SK-MEL-5 (cell line): ENCODE measurements at regions not wholly inside any gene's neighbourhood (a gene's known extent, or its start where the extent isn't known, plus 50 kb on each side); places are given as distances from the start of the nearest gene placed in this dataset.
A peak's percentile ranks its signal among the peaks of the same experiment; 100 is the strongest.

Source experiments
- DNase-seq: peaks from one replicate; pipeline ENCODE4 v3.0.0-alpha.2; 2016; ENCODE audit warnings: low read depth, low spot score
- in situ Hi-C: cut with HindIII; loops from 2 replicates; pipeline ENCODE4 v1.10.0; 2016; ENCODE audit warnings: low sequenced_read_pairs, high pct_unique_total_duplicates, low pct_unique_long_range_greater_than_20kb

- DNase-seq, result no peak
- in situ Hi-C loops, result no loop called here
Measured at GRCh38 chr14:51540364-51540763, 111.3 kb upstream of the FRMD6 start.

DNA sequence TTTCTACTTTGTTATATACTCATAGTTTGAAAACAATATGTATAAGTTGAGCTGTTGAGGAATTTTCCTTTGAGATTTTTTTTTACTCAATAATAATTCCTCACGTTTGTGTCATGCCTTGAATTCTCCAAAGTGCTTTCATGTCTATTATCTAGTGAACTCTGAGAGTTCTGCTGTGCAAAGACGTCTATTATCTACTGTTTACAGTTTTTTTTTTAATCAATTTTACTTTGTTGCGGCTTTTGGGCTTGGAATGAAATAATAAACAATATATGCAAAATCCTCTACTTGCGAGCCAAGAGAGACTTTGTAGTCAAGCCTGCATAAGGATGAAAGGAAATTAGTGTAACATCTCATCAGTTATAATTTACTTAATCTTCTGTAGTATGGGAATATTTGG lies 107.2 kb upstream of the FRMD6 start:
- DNase-seq, result no peak

GRCh38 chr14:51544901-51545300 lies 106.8 kb upstream of the FRMD6 start:
- in situ Hi-C loops, result no loop called here

More for the DNA sequence above, 107.2 kb upstream of the FRMD6 start:
- in situ Hi-C loops, result no loop called here

DNA sequence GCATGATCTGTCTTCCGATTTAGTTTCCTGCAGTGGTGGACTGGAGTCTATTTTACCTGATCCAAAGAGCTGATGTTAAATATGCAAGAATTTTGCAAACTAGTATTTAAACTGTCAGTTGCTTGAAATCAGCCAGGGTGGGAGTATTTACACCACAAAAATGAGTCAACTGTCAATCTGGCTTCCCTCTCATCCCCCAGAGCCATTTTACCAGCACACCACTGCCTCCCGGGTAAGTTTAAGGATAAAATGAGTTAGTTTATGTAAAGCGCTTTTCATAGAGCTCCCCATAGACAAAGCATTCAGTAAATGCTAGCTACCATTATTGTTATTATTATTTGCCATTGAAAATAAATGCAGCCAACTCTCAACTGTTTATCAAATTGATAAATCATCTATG lies 106.3 kb upstream of the FRMD6 start:
- no peak for DNase-seq
- in situ Hi-C loops, result no loop called here

More at GRCh38 chr14:51544901-51545300, 106.8 kb upstream of the FRMD6 start:
- no peak for DNase-seq

- in situ Hi-C loops, result no loop called here
- DNase-seq, result no peak
Measured at GRCh38 chr14:51546099-51546498, 105.6 kb upstream of the FRMD6 start.

- in situ Hi-C loops, result no loop called here
- peak; percentile 26 for DNase-seq
Measured at GRCh38 chr14:51546603-51547258, 105.0 kb upstream of the FRMD6 start.

GRCh38 chr14:51547260-51547659 lies 104.5 kb upstream of the FRMD6 start:
- peak; percentile 54 for DNase-seq
- in situ Hi-C loops, result no loop called here

- in situ Hi-C loops, result no loop called here
- DNase-seq, result no peak
Measured at GRCh38 chr14:51547701-51548100, 104.0 kb upstream of the FRMD6 start.

DNA sequence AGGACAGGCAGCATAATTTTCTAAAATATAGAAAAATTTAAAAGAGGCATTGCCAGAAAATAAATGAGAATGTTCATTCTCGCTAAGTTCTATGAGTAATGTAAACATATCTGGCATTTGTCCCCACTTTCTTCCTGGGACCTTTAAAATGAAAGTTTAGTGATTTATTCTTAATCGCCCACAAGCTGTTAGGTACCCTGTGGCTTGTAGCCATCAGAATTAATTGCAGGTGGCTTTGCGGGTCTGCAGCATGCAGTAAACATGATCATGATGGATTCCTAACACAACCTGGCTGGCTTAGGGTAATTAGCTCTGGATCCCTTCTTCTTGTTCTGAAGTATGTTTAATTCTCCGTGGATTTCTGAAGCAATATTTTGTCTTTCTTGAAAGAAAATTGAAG lies 103.5 kb upstream of the FRMD6 start:
- in situ Hi-C loops, result no loop called here
- no peak for DNase-seq

- in situ Hi-C loops, result no loop called here
- no peak for DNase-seq
Measured at GRCh38 chr14:51550636-51551035, 101.1 kb upstream of the FRMD6 start.

DNA sequence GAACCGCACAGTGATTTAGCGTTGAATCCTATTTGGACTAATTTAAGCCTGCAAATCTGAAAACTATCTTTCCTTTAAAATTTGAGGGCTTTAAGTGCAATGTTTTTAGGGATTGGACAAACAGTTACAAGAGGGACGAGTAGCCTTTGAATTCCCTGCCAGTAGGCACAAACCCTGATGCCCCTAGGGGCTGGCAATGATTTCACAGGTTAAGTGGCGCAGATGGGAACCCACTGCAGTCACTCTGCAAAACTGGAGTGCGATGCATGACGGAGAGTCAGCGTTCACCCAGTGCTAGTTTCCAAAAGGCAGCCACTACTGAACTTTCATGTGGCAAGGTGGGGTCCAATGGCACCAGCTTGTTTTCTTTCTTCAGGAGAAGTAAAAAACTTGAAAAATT lies 99.4 kb upstream of the FRMD6 start:
- in situ Hi-C loops, result no loop called here

GRCh38 chr14:51552768-51553404 lies 98.8 kb upstream of the FRMD6 start:
- no peak for DNase-seq
- in situ Hi-C loops, result no loop called here

More for the DNA sequence above, 99.4 kb upstream of the FRMD6 start:
- peak; percentile 19 for DNase-seq

DNA sequence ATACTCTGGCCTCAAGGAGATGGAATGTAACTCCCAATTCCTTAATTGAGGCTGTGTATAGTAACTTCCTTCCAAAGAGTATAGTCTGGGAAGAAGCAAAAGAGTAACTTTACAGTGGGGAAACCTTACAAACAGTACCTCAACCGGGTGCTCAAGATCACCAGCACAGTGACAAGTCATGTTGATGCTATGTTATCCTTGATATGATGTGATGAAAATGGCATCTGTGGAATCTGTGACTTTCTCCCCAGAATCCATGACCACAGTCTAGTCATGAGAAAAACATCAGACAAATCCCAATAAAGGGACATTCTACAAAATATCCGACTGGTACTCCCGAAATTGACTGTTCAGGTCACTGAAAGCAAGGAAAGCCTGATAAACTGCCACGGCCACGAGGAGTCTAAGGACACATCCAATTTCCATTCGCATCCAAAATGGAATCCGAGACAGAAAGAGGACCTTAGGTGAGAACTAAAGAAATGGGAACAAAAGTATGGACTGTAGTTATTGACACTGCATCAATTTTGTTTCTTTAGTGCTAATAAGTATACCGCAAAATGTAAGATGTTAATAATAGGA lies 97.3 kb upstream of the FRMD6 start:
- no peak for DNase-seq
- in situ Hi-C loops, result no loop called here

- in situ Hi-C loops, result no loop called here
- peak; percentile 48 for DNase-seq
Measured at GRCh38 chr14:51554953-51555352, 96.8 kb upstream of the FRMD6 start.

GRCh38 chr14:51561141-51561540 lies 90.6 kb upstream of the FRMD6 start:
- peak; percentile 96 for DNase-seq
- in situ Hi-C loops, result no loop called here

DNA sequence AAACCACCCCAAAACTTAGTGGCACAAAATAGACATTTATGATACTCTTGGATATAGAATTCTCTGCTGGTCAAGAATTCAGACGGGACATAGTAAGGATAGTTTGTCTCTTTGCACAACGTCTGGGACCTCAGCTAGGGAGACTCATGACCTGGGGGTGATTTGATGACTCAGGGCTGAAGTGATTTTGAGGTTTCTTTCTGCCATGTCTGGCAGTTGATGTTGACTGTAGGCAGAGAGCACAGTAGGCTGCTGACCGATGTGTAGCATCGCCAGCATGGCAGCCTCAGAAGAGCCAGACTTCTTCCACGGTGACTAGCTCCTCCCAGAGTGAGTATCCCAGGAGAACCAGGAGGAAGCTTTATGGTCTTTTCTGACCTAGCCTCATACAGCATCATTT lies 88.9 kb upstream of the FRMD6 start:
- no peak for DNase-seq
- in situ Hi-C loops, result no loop called here

DNA sequence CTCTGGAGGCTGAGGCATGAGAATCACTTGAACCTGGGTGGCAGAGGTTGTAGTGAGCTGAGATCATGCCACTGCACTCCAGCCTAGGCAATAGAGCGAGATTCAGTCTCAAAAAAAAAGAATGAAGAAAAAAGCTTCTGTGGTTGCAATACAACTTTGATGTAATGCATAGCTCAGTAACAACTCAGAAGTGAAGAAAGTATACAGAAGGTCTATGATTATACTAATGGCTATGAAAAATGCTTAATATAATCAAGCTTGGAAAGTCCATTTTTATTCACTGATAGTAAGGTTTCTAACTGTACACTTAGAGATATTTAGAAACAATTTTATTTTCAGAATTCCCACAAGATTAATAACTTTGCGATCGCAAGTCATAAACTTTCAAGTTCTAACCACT lies 88.2 kb upstream of the FRMD6 start:
- DNase-seq, result no peak
- in situ Hi-C loops, result no loop called here

DNA sequence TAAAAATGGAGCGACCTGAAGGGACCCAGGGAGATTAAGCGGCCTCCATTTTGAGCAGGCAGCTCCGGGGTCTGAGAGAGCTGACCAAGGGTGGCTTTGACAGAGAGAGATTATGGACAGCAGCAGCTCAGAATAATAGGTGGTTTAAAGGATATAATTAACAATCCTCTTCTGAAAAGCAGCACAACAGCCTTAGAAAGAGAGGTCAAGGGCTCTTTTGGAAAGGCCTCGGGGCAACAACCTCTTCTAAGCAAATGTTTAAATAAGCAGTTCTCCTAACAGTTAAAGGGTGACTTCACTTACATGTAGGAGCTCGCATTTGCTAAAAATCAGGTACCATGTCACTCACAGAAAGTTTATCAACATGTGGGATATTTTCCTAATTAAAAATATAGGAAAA lies 87.2 kb upstream of the FRMD6 start:
- no peak for DNase-seq
- in situ Hi-C loops, result no loop called here

- in situ Hi-C loops, result no loop called here
- DNase-seq, result no peak
Measured at GRCh38 chr14:51564986-51565604, 86.6 kb upstream of the FRMD6 start.
